PFSK-1 (cell line): ENCODE measurements at regions not wholly inside any gene's neighbourhood (a gene's known extent, or its start where the extent isn't known, plus 50 kb on each side); places are given as distances from the start of the nearest gene placed in this dataset.

Experiments used
- FOXP2 ChIP-seq: optimal IDR thresholded peaks from 2 replicates; pipeline ENCODE3; 2011; ENCODE audit warnings: borderline replicate concordance, control low read depth, inconsistent platforms; ENCODE audit not compliant: insufficient read depth; ENCODE audit errors: extremely low read length, extremely low read depth
- POLR2AphosphoS5 ChIP-seq: IDR thresholded peaks from 2 replicates; pipeline ENCODE4 v1.6.1; 2012; ENCODE audit warnings: low read depth, mild to moderate bottlenecking, control low read depth, low read length, moderate library complexity
- SIN3A ChIP-seq: IDR thresholded peaks from 2 replicates; pipeline ENCODE4 v1.6.1; 2012; ENCODE audit warnings: mild to moderate bottlenecking, low read length, moderate library complexity, borderline replicate concordance; ENCODE audit not compliant: insufficient read depth
- TAF1 ChIP-seq: IDR thresholded peaks from 2 replicates; pipeline ENCODE4 v1.6.1; 2012; ENCODE audit warnings: low read length, control low read depth, borderline replicate concordance; ENCODE audit not compliant: insufficient read depth
- TF ChIP-seq, protein P1 (sequence below), 2 experiments: IDR thresholded peaks; 2 replicates each; pipeline versions ENCODE4 v1.6.1 to v1.8.0; 2011 to 2012; ENCODE audit warnings: low read depth in 2 of 2, low read length in 2 of 2, control low read depth in 1 of 2, inconsistent platforms in 1 of 2, mild to moderate bottlenecking in 1 of 2, moderate library complexity in 1 of 2; ENCODE audit not compliant: insufficient read depth in 1 of 2

DNA sequence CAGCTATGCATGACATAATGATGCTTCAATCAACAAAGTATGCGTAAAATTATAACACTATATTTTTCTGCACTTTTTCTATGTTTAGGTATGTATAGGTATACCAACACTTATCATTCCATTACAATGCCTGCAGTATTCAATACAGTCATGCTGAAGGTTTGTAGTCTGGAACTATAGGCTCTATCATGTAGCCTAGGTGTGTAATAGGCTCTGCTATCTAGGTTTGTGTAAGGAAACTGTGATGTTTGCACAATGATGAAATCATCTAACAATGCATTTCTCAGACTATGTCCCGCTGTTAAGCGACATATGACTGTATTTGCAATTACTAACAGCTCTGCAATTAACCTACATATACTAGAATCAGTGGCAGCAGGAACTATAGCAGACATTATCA lies 1447.5 kb downstream of the GATA3 start:
- TF ChIP-seq POLR2AphosphoS5: no peak
- TF ChIP-seq, protein P1, sequence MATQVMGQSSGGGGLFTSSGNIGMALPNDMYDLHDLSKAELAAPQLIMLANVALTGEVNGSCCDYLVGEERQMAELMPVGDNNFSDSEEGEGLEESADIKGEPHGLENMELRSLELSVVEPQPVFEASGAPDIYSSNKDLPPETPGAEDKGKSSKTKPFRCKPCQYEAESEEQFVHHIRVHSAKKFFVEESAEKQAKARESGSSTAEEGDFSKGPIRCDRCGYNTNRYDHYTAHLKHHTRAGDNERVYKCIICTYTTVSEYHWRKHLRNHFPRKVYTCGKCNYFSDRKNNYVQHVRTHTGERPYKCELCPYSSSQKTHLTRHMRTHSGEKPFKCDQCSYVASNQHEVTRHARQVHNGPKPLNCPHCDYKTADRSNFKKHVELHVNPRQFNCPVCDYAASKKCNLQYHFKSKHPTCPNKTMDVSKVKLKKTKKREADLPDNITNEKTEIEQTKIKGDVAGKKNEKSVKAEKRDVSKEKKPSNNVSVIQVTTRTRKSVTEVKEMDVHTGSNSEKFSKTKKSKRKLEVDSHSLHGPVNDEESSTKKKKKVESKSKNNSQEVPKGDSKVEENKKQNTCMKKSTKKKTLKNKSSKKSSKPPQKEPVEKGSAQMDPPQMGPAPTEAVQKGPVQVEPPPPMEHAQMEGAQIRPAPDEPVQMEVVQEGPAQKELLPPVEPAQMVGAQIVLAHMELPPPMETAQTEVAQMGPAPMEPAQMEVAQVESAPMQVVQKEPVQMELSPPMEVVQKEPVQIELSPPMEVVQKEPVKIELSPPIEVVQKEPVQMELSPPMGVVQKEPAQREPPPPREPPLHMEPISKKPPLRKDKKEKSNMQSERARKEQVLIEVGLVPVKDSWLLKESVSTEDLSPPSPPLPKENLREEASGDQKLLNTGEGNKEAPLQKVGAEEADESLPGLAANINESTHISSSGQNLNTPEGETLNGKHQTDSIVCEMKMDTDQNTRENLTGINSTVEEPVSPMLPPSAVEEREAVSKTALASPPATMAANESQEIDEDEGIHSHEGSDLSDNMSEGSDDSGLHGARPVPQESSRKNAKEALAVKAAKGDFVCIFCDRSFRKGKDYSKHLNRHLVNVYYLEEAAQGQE (IDR thresholded peaks at IDR 0.05; ENCODE audit: insufficient read depth in 1 of 2, low read depth in 2 of 2, low read length in 2 of 2): no peak
- TF ChIP-seq TAF1: no peak
- TF ChIP-seq FOXP2: no peak
- TF ChIP-seq SIN3A: no peak
